ENCODE measurements at regions not wholly inside any gene's neighbourhood (a gene's known extent, or its start where the extent isn't known, plus 50 kb on each side); places are given as distances from the start of the nearest gene placed in this dataset.

GRCh38 chr15:58282060-58282708, 144.0 kb downstream of the AQP9 start:
- no peak for TF ChIP-seq CTCF (IDR thresholded peaks at IDR 0.05; ENCODE audit: borderline replicate concordance)
- no peak for DNase-seq
- Histone ChIP-seq H3K9me3 (replicated peaks) (no peaks in the 10 kb centered on the region), H3K27me3 (ENCODE audit: low read depth) (no peaks in the 10 kb centered on the region), H3K4me1 (no peaks in the 10 kb centered on the region), H3K27ac (replicated peaks) (no peak overlapping the region), H3K4me3 (no peak overlapping the region), H3K36me3 (no peaks in the 10 kb centered on the region)
- intact Hi-C loops (cut with micrococcal nuclease) = no loop called here

GRCh38 chr15:58283302-58283701, 145.1 kb downstream of the AQP9 start:
- Histone ChIP-seq H3K9me3 (replicated peaks) (no peaks in the 10 kb centered on the region), H3K27ac (replicated peaks) (no peak overlapping the region), H3K4me1 (no peaks in the 10 kb centered on the region), H3K4me3 (no peak overlapping the region), H3K36me3 (no peaks in the 10 kb centered on the region), H3K27me3 (ENCODE audit: low read depth) (no peaks in the 10 kb centered on the region)
- intact Hi-C loops (cut with micrococcal nuclease) = no loop called here
- TF ChIP-seq CTCF (IDR thresholded peaks at IDR 0.05; ENCODE audit: borderline replicate concordance) = no peak
- DNase-seq = no peak

GRCh38 chr15:58284293-58284692, 146.1 kb downstream of the AQP9 start:
- no peak for DNase-seq
- no peaks in the 10 kb centered on the region for H3K9me3 ChIP-seq (replicated peaks)
- no peaks in the 10 kb centered on the region for H3K27me3 ChIP-seq (ENCODE audit: low read depth)
- no peaks in the 10 kb centered on the region for H3K4me1 ChIP-seq
- no peak overlapping the region for H3K27ac ChIP-seq (replicated peaks)
- no peak for TF ChIP-seq CTCF (IDR thresholded peaks at IDR 0.05; ENCODE audit: borderline replicate concordance)
- no peaks in the 10 kb centered on the region for H3K36me3 ChIP-seq
- H3K4me3 ChIP-seq = no peak overlapping the region
- intact Hi-C loops (cut with micrococcal nuclease) = no loop called here

GRCh38 chr15:58285212-58285920, 146.4 kb upstream of the LIPC start:
- H3K27ac ChIP-seq (replicated peaks) = no peak overlapping the region
- intact Hi-C loops (cut with micrococcal nuclease) = no loop called here
- no peak for DNase-seq

GRCh38 chr15:58285921-58286278, 145.9 kb upstream of the LIPC start:
- H3K27me3 ChIP-seq (ENCODE audit: low read depth) = no peaks in the 10 kb centered on the region
- no peaks in the 10 kb centered on the region for H3K4me1 ChIP-seq
- intact Hi-C loops (cut with micrococcal nuclease) = no loop called here
- no peaks in the 10 kb centered on the region for H3K36me3 ChIP-seq
- DNase-seq = no peak
- H3K27ac ChIP-seq (replicated peaks) = no peak overlapping the region
- no peak overlapping the region for H3K4me3 ChIP-seq
- no peak for TF ChIP-seq CTCF (IDR thresholded peaks at IDR 0.05; ENCODE audit: borderline replicate concordance)
- H3K9me3 ChIP-seq (replicated peaks) = no peaks in the 10 kb centered on the region

More at GRCh38 chr15:58285212-58285920, 146.4 kb upstream of the LIPC start:
- Histone ChIP-seq H3K36me3 (no peaks in the 10 kb centered on the region), H3K4me3 (no peak overlapping the region), H3K9me3 (replicated peaks) (no peaks in the 10 kb centered on the region), H3K27me3 (ENCODE audit: low read depth) (no peaks in the 10 kb centered on the region), H3K4me1 (no peaks in the 10 kb centered on the region)
- no peak for TF ChIP-seq CTCF (IDR thresholded peaks at IDR 0.05; ENCODE audit: borderline replicate concordance)
